CD4-positive, alpha-beta T cell (primary cell): ENCODE measurements at regions not wholly inside any gene's neighbourhood (a gene's known extent, or its start where the extent isn't known, plus 50 kb on each side); places are given as distances from the start of the nearest gene placed in this dataset.

ENCODE experiments used
- ATAC-seq: fragments of 200-7000 bp; cut with Tn5 transposase; one replicate; pipeline ENCODE4 v1.10.0; 2022; ENCODE audit warnings: mild to moderate bottlenecking; ENCODE audit not compliant: poor library complexity
- CTCF ChIA-PET: fragments of 350-600 bp; sonication (Branson Sonifier 250); formaldehyde crosslinking; loops from one replicate; lab custom pipeline; 2021; ENCODE audit warnings: antibody characterized with exemption, inconsistent platforms; lab: Charles Lee
- POLR2A ChIA-PET: fragments of 350-600 bp; sonication (Branson Sonifier 250); formaldehyde crosslinking; loops from one replicate; lab custom pipeline; 2021; ENCODE audit warnings: antibody characterized with exemption, inconsistent platforms; lab: Charles Lee
- DNase-seq, 14 experiments: peaks; one replicate each; pipeline ENCODE4 v3.0.0-alpha.2; 2013 to 2020; ENCODE audit warnings: mixed read lengths in 2 of 14
- H3K27ac ChIP-seq, 2 donors: one replicate each; pipeline versions ENCODE4 v1.5.1 to v1.7.0; 2013; ENCODE audit warnings: low read length in 2 of 2, low read depth in 1 of 2, mild to moderate bottlenecking in 1 of 2
- H3K27me3 ChIP-seq, 2 experiments: 1 replicate in 1 of 2; 2 replicates in 1 of 2; pipeline versions ENCODE4 v1.6.1 to v1.7.0; 2013; ENCODE audit warnings: low read length in 2 of 2, control low read depth in 1 of 2, mild to moderate bottlenecking in 1 of 2, moderate library complexity in 1 of 2; ENCODE audit not compliant: insufficient read depth in 2 of 2, control insufficient read depth in 1 of 2
- H3K36me3 ChIP-seq: one replicate; pipeline ENCODE4 v1.6.1; 2013; ENCODE audit warnings: low read length, control low read depth; ENCODE audit not compliant: insufficient read depth
- H3K4me1 ChIP-seq: one replicate; pipeline ENCODE4 v1.6.1; 2013; ENCODE audit warnings: low read length, control low read depth; ENCODE audit not compliant: insufficient read depth
- H3K4me3 ChIP-seq: one replicate; pipeline ENCODE4 v1.5.1; 2013; ENCODE audit warnings: mild to moderate bottlenecking, low read length, moderate library complexity
- H3K9me3 ChIP-seq, 2 experiments: 1 replicate in 1 of 2; 2 replicates in 1 of 2; pipeline versions ENCODE4 v1.6.1 to v1.7.0; 2013; ENCODE audit warnings: low read length in 2 of 2, mild to moderate bottlenecking in 2 of 2, control low read depth in 1 of 2, moderate library complexity in 1 of 2; ENCODE audit not compliant: control insufficient read depth in 1 of 2, insufficient read depth in 1 of 2
- H3K27ac Mint-ChIP-seq: one replicate; pipeline ENCODE4 v1.8.0; 2020; ENCODE audit warnings: mixed read lengths
- H3K27me3 Mint-ChIP-seq: one replicate; pipeline ENCODE4 v1.8.0; 2021; ENCODE audit warnings: mixed read lengths
- H3K36me3 Mint-ChIP-seq: one replicate; pipeline ENCODE4 v1.8.0; 2021; ENCODE audit warnings: low read depth, mixed read lengths
- H3K4me1 Mint-ChIP-seq: one replicate; pipeline ENCODE4 v1.8.0; 2021; ENCODE audit warnings: low read depth, mixed read lengths
- H3K4me3 Mint-ChIP-seq: one replicate; pipeline ENCODE4 v1.8.0; 2020; ENCODE audit warnings: mild to moderate bottlenecking, mixed read lengths
- H3K9me3 Mint-ChIP-seq: one replicate; pipeline ENCODE4 v1.8.0; 2020; ENCODE audit warnings: mixed read lengths
- intact Hi-C, 2 experiments: fragments of 100-400 bp; cut with DNase I in 1 of 2; cut with micrococcal nuclease in 1 of 2; formaldehyde crosslinking; loops; one replicate each; pipeline versions ENCODE4 v1.15.1 to v1.9.0; 2023 to 2025; cut with DNase I, micrococcal nuclease
- TF ChIP-seq, protein P1 (sequence below): fragments of 200-600 bp; IDR thresholded peaks from one replicate; pipeline ENCODE4 v1.8.0; 2022; ENCODE audit warnings: antibody characterized with exemption, mild to moderate bottlenecking

DNA sequence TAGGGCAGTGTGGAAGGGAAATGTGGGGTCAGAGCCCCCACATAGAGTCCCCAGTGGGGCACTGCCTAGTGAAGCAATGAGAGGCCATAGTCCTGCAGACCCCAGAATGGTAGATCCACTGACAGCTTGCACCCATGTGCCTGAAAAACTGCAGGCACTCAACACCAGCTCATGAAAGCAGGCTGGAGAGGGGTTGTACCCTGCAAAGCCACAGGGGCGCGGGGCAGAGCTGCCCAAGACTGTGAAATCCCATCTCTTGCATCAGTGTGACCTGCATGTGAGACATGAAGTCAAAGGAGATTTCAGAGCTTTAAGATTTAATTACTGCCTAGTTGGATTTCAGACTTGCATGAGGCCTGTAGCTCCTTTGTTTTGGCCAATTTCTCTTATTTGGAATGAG lies 224.0 kb downstream of the TXNL1 start:
- no peaks in the 10 kb centered on the region for H3K4me1 Mint-ChIP-seq
- POLR2A ChIA-PET: no interaction called here
- TF ChIP-seq, protein P1, sequence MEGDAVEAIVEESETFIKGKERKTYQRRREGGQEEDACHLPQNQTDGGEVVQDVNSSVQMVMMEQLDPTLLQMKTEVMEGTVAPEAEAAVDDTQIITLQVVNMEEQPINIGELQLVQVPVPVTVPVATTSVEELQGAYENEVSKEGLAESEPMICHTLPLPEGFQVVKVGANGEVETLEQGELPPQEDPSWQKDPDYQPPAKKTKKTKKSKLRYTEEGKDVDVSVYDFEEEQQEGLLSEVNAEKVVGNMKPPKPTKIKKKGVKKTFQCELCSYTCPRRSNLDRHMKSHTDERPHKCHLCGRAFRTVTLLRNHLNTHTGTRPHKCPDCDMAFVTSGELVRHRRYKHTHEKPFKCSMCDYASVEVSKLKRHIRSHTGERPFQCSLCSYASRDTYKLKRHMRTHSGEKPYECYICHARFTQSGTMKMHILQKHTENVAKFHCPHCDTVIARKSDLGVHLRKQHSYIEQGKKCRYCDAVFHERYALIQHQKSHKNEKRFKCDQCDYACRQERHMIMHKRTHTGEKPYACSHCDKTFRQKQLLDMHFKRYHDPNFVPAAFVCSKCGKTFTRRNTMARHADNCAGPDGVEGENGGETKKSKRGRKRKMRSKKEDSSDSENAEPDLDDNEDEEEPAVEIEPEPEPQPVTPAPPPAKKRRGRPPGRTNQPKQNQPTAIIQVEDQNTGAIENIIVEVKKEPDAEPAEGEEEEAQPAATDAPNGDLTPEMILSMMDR: no peak
- intact Hi-C loops: no loop called here
- Histone ChIP-seq H3K27me3 (no peaks in the 10 kb centered on the region), H3K4me3 (no peak overlapping the region), H3K4me1 (no peaks in the 10 kb centered on the region), H3K36me3 (no peaks in the 10 kb centered on the region), H3K27ac (no peak overlapping the region), H3K9me3 (peaks cover 0 to 8% of the 10 kb centered on the region in 2 experiments)
- H3K4me3 Mint-ChIP-seq: no peak overlapping the region
- H3K36me3 Mint-ChIP-seq: no peaks in the 10 kb centered on the region
- DNase-seq (no peak), ATAC-seq (no peak)
- CTCF ChIA-PET: no interaction called here
- H3K27me3 Mint-ChIP-seq: no peaks in the 10 kb centered on the region
- H3K27ac Mint-ChIP-seq: no peak overlapping the region
- H3K9me3 Mint-ChIP-seq: peaks cover 4% of the 10 kb centered on the region

DNA sequence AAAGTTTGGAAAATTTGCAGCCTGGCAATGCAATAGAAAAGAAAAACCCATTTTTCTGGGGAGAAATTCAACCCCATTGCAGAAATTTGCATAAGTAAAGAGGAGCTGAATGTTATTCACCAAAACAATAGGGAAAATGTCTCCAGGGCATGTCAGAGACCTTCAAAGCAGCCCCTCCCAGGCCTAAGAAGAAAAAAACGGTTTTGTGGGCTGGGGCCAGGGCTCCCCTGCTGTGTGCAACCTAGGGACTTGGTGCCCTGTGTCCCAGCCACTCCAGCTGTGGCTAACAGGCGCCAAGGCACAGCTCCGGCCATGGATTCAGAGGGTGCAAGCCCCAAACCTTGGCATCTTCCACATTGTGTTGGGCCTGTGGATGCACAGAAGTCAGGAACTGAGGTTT lies 224.5 kb downstream of the TXNL1 start:
- DNase-seq (no peak), ATAC-seq (no peak)
- no peak overlapping the region for H3K4me3 Mint-ChIP-seq
- Histone ChIP-seq H3K4me3 (no peak overlapping the region), H3K27ac (no peak overlapping the region), H3K36me3 (no peaks in the 10 kb centered on the region), H3K4me1 (no peaks in the 10 kb centered on the region), H3K27me3 (no peaks in the 10 kb centered on the region), H3K9me3 (peaks cover 0 to 8% of the 10 kb centered on the region in 2 experiments)
- no peaks in the 10 kb centered on the region for H3K36me3 Mint-ChIP-seq
- H3K9me3 Mint-ChIP-seq: peaks cover 4% of the 10 kb centered on the region
- intact Hi-C loops: no loop called here
- no peaks in the 10 kb centered on the region for H3K27me3 Mint-ChIP-seq
- no peaks in the 10 kb centered on the region for H3K4me1 Mint-ChIP-seq
- ChIA-PET POLR2A (no interaction called here), CTCF (no interaction called here)
- TF ChIP-seq, protein P1: no peak
- H3K27ac Mint-ChIP-seq: no peak overlapping the region

DNA sequence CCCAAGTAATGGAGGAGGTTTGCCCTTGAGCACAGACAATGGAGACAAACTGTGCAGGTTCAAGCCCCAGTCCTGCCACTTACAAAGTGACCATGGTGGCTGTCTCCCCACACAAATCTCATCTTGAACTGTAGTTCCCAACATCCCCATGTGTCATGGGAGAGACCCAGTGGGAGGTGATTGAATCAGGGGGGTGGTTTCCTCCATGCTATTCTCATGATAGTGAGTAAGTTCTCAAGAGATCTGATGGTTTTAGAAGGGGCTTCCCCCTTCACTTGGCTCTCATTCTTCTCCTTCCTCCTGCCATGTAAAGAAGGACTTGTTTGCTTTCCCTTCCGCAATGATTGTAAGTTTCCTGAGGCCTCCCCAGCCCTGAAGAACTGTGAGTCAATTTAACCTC lies 225.4 kb downstream of the TXNL1 start:
- Mint-ChIP-seq H3K9me3 (peaks cover 4% of the 10 kb centered on the region), H3K4me1 (no peaks in the 10 kb centered on the region), H3K27me3 (no peaks in the 10 kb centered on the region), H3K36me3 (no peaks in the 10 kb centered on the region), H3K27ac (no peak overlapping the region), H3K4me3 (no peak overlapping the region)
- H3K4me3 ChIP-seq: no peak overlapping the region
- POLR2A ChIA-PET: no interaction called here
- H3K27ac ChIP-seq: no peak overlapping the region
- no peaks in the 10 kb centered on the region for H3K36me3 ChIP-seq
- intact Hi-C loops: no loop called here
- TF ChIP-seq, protein P1: no peak
- no peaks in the 10 kb centered on the region for H3K4me1 ChIP-seq
- no peaks in the 10 kb centered on the region for H3K27me3 ChIP-seq
- CTCF ChIA-PET: no interaction called here
- no peak for ATAC-seq
- H3K9me3 ChIP-seq: peaks cover 0 to 8% of the 10 kb centered on the region in 2 experiments
- no peak for DNase-seq
